GM18505 (cell line): ENCODE measurements at regions not wholly inside any gene's neighbourhood (a gene's known extent, or its start where the extent isn't known, plus 50 kb on each side); places are given as distances from the start of the nearest gene placed in this dataset.

Experiments
- ATAC-seq: cut with Tn5 transposase; IDR thresholded peaks from one replicate; pipeline ENCODE4 v1.9.1; 2021; ENCODE audit not compliant: unreplicated experiment
- POLR2A ChIP-seq: IDR thresholded peaks from 4 replicates; pipeline ENCODE4 v1.6.1; 2011; ENCODE audit warnings: borderline replicate concordance; ENCODE audit not compliant: insufficient read depth, insufficient read length; ENCODE audit errors: extremely low read depth

DNA sequence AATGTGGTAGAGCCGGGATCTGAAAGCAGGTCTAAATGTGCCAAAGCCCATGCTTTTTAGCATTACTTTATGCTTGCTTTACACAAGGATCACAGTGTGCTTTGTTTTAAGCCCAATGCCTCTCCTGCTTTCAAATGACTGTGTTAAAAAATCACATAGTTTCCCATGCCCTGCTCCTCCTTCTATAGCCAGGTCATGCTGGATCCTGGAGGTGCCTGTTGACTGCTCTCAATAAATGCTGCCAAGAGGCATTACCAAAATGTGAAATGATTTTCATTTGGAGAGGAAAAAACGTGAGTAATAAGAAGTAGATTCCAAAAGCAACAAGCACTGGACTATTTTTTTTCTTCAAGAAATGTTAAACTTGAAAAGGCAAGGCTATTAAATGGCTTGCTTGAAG is 420.7 kb upstream of the USP24 start:
- ATAC-seq = no peak
- TF ChIP-seq POLR2A = no peak

DNA sequence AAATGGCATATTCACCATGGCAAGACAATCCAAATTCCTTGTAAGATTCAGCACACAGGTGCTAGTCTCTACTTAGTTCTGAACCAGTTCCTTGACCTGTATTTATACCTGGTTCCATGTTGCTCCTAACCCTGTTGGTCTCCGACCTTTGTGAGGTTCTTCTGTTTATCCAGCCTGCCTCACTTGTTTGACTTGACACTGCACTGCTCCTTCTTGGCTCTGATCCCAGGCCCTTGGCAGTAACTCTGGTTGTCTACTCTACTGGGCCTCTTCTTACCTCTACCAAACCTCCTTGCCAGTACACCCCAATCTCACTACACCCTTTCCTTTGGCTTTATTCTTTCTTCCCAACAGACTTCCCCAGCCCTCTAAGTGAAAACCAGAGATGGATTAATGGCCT is 419.4 kb upstream of the USP24 start:
- no peak for ATAC-seq
- TF ChIP-seq POLR2A = no peak

DNA sequence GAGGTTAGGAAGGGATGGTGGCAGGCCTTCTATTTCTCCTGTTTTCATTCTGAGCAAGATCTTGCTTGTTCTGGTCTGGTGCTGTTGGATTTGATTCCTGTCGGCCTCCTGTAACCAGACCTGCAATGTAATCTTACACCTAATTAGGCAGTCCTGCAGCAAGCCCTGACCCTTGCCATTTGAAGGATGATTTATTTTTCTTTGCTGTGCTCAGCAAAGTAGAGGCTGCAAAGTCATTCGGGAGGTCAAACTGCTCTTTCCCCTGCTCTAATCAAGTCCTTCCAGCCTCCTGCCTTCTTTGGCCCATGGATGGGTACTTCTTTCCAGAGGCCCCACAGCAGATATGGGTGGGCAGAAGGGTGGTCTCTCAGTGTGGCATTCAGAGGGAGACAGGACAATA is 417.7 kb upstream of the USP24 start:
- ATAC-seq = no peak
- no peak for TF ChIP-seq POLR2A

DNA sequence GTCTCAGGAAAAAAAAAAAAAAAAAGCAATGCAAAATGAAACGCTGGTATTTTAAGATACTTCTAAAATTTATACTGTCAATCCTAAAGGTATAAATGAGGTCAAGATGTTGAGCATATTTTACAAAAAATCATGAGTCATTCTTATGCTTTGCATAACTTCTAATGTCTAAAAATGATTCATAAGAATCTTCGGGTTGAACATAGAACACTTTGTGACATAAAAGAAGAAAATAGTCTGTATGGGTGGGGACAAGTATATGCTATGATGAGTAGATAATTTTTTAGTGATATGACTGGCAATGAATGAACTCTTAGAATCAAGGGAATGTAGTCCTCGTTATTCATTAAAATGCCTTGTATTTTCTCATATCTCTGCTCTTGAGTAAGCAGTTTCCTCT is 416.9 kb upstream of the USP24 start:
- ATAC-seq = no peak
- no peak for TF ChIP-seq POLR2A

DNA sequence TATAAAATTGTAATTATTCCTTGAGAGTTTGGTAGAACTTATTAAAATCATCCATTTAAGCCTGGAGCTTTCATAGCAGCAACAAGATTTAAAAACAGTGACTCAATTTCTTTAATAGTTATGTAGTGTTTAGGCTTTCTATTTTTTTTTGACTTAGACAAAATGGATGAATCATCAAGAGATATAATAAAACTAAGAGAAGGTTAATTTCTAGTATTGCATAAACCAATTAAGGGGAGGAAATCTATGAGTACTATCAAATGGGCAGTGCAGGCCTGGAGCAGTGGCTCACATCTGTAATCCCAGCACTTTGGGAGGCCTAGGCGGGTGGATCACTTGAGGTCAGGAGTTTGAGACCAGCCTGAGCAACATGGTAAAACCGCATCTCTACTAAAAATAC is 416.3 kb upstream of the USP24 start:
- no peak for TF ChIP-seq POLR2A

DNA sequence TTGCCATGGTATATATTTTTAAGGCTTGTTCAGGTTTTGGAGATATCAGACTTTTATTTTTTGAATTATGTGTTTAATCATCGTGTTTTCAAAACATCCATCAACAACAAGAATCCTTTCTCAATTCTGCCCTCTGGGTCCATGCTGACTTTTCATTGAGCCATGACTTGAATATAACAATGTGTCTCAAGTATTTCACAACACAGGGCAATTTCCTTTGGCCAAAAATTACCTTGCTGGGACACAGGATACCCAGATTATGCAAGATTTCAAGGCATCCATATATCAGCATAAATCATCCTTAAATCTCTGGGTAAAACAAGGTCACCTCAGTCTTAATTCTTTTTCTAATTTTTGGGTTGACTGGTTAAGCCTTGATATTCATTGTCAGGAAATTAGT is 411.2 kb upstream of the USP24 start:
- no peak for TF ChIP-seq POLR2A
- ATAC-seq = no peak

More for the DNA sequence above, 416.3 kb upstream of the USP24 start:
- no peak for ATAC-seq

DNA sequence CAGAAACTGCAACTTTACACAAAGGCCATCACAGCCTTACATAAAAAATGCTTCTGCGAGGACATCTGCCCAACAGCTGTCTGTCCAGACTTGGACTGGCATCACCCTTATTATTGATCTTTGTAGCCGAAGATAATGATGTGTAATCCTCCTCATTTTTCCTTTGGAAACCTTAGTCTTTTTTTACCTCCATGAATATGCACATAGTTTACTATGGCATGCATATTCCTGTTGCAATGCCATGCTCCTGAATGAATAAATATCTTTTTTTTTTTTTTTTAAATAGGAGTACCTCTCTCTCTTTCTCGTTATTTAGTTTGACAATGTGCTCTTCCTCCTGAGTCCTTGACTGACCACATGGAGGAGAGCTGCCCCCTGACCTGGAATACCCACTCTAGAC is 409.6 kb upstream of the USP24 start:
- no peak for TF ChIP-seq POLR2A
- no peak for ATAC-seq

DNA sequence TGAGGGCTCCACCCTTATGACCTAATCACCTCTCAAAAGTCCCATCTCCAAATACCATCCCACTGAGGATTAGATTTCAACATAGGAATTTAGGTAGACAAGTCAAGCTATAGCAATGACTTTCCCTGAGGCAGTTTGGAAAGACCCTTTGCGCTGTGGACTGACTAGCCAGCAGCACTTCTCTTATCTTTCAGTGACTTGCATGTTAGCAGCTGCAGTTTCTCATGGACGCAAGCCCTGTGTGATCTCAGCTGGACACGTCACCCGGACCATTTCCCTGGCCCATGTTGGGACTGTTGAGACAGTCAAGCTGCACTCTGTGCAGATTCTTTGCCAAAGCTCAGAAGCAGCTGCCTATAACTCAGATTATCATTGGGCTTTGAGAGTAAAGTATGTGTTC is 408.1 kb upstream of the USP24 start:
- ATAC-seq = no peak
- TF ChIP-seq POLR2A = no peak

DNA sequence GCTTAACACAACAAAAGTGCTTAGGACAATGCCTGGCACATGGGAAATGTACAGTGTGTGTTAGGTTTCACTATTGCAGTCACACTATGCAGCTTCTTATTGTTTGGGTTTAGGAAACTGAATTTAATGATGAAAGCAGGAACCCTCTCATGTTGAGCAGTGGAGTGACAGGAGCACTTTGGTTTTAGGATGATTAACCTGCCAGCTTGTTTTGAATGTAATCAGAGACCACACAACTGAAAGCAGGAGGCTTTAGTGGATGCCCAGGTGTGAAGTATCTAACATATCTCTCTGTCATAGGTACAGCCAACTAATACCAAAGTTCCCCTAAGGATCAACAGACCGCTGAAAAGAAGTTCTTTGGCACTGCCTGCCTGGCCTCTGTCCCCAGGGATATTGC is 406.9 kb upstream of the USP24 start:
- ATAC-seq = no peak
- TF ChIP-seq POLR2A = no peak

DNA sequence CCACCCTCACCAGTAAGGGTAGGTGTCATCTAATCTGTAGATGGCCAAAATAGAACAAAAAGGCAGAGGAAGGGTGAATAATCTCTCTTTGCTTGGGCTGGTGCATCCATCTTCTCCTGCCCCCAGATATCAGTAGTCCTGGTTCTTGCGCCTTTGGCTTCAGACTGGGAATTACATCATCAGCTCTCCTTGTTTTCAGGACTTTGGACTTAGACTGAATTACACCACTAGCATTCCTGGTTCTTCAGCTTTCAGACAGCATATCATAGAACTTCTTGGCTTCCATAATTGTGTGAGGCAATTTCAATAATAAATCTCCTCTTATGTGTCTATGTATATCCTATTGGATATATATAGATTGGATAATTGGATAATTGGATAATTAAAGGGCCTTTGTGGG is 403.0 kb upstream of the USP24 start:
- ATAC-seq = no peak

DNA sequence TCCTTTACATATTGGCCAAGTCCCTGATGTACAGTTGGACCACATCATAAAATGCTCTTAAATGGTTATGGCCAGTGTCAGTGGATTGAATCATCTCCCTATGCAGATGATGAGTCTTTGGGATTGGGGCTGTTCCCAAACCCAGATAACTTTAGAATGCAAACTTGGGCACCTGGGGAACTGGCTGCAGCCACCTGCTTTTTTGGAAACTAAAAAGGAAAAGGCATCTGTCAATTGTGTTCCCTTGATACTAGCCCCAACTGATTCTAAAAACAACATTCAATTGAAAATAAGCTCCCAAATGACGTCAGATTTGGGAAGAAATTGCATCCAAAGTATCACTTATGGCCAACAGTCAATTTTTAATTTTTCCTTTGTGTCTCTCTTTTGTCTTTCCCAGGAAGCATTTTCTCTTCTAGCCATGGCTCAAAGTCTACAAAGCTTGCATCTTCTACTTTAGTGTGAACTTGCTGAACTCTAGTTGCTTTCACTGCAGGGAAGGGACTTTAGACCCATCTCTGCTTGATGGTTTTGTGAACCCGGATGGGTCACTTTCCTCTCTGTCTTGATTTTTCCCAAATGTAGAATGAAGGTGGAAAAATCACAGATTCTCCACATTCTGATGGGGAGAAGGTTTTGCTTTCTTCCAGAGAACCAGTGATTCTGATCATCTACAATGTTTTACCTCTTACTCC is 402.3 kb upstream of the USP24 start:
- TF ChIP-seq POLR2A = no peak
- no peak for ATAC-seq

More for the DNA sequence above, 403.0 kb upstream of the USP24 start:
- TF ChIP-seq POLR2A = no peak

DNA sequence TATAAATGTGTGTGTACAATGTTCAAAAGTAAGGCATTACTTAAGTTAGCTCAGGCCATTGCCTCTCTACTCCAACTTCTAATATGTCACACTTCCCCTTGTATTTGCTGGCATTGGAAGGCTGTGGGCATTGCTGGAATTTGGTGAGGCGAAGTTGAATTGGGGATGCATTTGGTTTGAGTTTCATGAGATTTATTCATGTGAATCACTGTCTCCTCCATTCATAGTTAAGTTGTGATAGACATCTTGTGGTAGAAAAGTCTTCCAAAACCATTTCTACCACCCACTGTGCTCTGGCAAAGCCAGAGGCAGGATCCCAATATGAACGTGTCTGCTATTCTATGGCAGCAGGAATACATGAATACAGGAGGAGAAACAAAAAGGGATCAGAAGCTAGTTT is 397.8 kb upstream of the USP24 start:
- no peak for TF ChIP-seq POLR2A
- ATAC-seq = no peak

DNA sequence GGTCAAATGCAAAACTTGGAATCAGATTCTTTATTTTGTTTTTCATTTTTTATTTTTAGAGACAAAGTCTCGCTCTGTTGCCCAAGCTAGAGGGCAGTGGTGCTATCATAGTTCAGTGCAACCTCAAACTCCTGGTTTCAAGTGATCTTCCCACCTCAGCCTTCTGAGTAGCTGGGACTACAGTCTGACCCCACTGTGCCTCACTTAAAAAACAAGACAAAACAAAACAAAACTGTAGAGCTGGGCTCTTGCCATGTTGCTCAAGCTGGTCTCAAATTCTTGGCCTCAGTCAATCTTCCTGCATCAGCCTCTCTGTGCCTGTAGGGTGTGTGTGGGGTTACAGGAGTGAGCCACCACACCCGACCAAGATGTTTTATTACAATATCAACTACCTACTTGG is 396.0 kb upstream of the USP24 start:
- TF ChIP-seq POLR2A = no peak
- no peak for ATAC-seq

DNA sequence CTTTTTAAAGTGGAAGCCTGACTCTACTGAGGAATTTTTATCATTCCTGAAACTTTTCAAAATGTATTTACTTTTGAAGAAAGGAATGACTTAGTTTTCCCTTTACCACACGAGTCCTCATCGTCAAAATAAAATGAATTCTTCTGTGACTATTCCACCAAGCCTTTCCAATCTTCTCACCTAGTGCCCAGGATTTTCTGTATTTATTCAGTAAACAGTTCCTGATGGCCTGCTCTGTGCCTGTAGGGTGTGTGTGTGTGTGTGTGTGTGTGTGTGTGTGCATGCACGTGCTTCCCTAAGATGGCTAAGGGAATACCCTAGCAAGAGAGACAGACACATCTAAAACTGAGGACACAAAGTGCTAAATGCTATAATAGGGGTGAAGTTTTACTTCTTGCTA is 395.0 kb upstream of the USP24 start:
- no peak for ATAC-seq
- TF ChIP-seq POLR2A = no peak

DNA sequence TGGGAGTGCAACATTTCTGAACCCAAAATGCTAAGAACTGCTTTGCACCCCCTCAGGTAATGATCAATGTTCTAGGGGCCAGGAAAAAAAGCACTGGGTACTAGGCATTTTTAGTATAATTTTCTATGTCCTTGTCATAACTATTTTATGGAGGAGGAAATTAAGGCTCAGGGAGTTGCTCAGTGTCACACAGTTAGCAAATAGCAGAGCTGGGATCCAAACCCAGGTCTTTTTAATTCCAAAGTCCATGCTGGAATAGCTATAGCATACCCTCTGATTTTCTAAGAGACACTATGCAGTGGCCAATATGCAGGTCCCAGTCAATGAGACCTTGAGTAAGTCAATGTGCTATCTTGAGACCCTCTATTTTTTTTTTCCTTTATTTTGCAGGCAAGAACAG is 394.5 kb upstream of the USP24 start:
- TF ChIP-seq POLR2A = no peak

DNA sequence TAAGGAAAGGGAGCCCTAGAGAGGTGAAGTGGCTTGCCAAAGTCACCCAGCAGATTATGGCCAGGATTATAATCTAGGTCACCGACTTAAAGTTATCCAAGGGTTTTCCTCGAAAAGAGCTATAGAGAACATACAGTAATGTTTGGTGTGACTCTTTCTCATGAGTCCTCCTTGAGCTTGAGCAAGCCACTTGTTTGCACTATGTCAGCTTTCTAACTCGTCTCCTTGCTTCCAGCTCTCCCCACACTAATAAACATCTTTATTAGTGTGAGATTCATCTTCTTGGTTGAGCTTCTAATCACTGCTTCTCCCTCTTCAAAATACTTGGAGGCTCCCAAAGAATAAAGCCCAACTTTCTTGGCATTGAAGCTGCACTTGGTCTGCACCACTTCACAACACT is 390.0 kb upstream of the USP24 start:
- ATAC-seq = no peak
- no peak for TF ChIP-seq POLR2A

More for the DNA sequence above, 394.5 kb upstream of the USP24 start:
- no peak for ATAC-seq

DNA sequence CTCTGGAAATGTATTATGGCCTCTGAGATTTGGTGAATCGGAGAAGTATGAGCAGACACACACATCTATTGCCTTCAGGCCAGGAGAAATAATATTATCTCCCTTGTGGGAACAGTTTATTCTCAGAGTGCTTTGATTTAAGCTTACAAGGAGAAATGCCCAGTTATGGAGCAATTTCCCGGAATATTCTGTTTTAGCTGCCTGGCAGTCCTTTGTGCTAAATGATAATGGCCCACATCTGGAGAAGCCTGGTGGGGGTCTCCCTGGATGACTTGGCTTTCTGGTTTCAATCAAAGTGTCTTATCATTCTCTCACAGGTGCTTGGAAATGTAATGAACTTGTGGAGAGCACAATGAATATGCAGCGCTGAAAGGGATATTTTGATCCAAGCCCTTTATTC is 389.6 kb upstream of the USP24 start:
- no peak for ATAC-seq
- no peak for TF ChIP-seq POLR2A
